H4 (cell line): ENCODE measurements at regions not wholly inside any gene's neighbourhood (a gene's known extent, or its start where the extent isn't known, plus 50 kb on each side); places are given as distances from the start of the nearest gene placed in this dataset.
"Not testable (repeated sequence)": the region's sequence is repeated elsewhere in the genome, so short reads cannot be mapped to it uniquely, and the experiment has no call there.

Source experiments
- DNase-seq: peaks from one replicate; pipeline ENCODE4 v3.0.0-alpha.2; 2015; ENCODE audit warnings: low spot score

GRCh38 chr17:72553051-72553755, 432.4 kb downstream of the SOX9 start:
- no peak for DNase-seq

- DNase-seq = no peak
Measured at GRCh38 chr17:72554508-72554907, 433.7 kb downstream of the SOX9 start.

- DNase-seq = no peak
Measured at GRCh38 chr17:72555052-72555451, 434.2 kb downstream of the SOX9 start.

DNA sequence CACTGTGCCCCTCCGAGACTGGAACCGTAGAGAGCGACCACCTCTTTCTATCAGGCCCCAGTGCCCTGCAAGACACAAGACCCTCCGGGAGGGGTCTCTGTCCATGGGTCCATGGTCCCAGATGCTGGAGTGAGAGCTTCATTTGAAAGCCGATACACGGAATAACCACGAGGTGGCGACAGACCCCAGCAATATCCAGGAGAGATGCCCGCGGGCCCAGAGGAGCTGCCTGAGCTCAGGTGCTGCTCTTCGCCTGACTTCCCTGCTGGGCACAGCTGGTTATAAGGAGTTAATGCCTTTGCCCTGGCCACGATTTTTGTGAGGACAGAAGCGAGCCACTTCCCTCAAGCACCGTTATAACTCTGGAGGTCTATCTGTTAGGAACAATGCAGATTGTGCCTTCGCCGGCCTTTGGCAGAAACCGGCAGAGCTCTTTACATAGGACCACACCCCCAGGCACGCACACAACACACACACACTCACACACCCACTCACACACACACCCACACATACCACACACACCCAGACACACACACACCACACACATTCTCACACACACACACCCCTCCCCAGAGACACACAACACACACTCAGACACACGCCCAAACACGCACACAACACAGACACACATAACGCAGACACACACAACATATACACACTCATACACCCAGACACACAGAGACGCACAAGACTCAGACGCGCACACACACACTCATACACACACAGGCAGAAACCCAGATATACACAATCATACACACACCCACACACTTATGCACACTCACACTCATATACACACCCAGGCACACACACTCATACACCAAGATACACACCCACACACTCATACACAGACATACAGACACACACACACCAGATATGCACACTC, 436.4 kb downstream of the SOX9 start:
- DNase-seq = peak; percentile 69

DNA sequence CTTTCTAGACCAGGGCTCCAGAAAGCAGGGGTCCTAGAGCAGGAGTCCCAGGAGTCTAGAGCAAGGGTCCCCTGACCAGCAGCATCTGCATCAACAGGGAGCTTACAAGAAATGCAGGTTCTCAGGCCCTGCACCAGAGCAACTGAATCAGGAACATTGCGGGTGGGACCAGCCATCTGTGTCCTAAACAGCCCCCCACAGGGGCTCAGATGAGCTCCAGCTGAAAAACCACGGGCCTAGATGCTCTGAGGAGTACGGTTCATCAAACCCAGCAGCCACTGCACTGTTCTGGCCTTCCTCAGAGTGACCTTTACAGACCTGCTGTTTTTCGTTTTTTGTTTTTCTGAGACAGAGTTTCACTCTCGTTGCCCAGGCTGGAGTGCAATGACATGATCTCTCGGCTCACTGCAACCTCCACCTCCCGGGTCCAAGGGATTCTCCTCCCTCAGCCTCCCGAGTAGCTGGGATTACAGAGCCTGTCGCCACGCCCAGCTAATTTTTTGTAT, 438.2 kb downstream of the SOX9 start:
- DNase-seq = no peak

GRCh38 chr17:72560303-72561247, 439.8 kb downstream of the SOX9 start:
- peak; percentile 54 for DNase-seq

DNA sequence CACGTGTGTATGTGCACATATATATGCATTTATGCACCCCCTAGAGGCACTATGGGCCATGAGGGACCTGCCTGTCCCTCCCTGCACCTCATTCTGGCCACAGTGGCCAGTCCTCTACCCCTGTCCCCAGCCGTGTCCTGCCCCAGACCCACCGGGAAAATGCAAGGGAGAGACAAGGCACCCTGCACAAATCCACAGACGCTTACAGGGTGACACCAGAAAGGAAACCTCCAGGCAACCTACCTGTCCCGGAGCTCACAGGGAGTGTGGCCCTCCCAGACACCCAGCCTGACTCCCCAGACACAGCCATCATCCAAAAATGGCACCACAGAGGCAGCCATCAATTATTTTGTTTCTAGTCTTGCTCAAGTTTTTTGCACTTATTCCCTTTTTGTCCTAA, 440.4 kb downstream of the SOX9 start:
- DNase-seq = no peak

DNA sequence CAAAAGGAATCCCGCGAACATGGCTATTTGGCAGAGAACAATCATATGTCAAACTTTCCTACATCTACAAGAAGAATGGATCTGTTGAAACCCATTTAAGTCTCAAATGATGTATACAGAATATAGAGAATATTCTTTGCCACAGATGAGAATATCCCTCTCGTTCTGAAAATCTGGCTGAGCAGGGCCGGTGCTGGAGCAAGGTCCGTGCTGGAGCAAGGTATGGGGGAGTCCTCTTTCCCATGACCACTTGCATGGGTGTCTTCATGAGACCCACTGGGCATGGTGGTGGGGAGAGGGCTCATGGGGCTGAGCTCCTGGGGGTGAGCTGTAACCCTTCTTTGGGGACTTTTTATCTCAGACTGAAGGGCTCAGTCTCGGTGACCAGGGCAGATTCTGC, 440.9 kb downstream of the SOX9 start:
- DNase-seq = no peak

DNA sequence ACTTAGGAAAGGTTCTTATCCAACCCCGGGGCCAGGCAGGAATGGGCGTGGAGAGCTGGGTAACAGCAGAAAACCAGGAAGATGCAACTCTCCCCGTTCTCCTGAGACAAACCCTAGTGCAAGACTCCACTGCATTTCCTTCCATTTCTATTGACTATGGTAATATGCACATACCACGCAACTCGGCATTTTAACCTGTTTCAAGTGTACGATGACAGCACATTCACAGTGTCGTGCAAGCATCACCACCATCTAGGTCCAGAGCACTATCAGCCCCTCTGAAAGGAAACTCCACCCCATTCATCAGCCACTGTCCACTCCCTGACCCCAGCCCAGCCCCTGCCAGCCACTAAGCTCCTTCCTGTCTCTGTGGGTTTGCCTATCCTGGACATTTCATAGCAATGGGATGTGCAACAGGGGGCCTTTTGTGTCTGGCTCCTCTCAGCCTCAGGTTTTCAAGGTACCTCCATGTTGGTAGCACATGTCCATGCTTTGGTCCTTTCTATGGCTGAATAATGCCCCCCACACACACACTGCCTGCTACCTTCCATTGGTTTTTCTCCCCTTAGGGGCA, 441.9 kb downstream of the SOX9 start:
- no peak for DNase-seq

GRCh38 chr17:72563952-72564351, 443.1 kb downstream of the SOX9 start:
- no peak for DNase-seq

DNA sequence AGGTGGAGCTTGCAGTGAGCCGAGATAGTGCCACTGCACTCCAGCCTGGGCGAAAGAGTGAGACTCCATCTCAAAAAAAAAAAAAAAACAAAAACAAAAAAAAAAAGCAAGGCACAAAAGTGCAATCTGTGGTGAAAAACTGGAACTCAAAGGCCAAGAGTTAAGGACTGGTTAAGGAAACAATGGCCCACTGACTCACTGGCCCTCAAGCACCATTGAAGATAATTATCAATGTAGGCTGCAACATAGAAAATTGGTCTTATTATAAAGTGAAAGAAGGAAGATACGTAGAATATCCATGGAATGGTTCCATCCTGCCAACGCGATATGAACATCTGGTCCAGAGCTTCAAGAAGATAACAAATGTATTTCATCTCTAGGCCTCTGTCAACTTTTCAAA, 444.2 kb downstream of the SOX9 start:
- no peak for DNase-seq

- DNase-seq = no peak
Measured at GRCh38 chr17:72565758-72566157, 444.9 kb downstream of the SOX9 start.

GRCh38 chr17:72566671-72567484, 446.1 kb downstream of the SOX9 start:
- no peak for DNase-seq

DNA sequence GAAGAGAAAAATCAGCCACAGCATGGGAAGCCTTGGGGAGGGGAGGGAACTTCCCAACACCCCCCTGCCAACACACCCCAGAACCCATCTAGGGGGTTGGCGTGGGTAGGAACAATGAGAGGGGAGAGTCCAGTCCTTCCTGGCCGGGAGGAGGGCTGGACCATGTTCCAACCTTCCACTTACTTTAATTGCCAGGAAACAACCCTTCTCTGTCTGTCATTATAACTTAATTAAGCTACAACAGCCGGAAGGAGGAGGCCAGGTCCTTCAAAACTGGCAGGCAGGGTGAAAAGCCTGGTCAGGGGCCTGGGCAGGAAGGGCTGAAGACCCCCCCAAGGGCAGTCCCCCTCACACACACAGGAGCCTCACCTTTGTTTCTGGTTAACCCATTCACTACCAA, 447.0 kb downstream of the SOX9 start:
- no peak for DNase-seq

- DNase-seq = no peak
Measured at GRCh38 chr17:72569148-72569946, 448.5 kb downstream of the SOX9 start.

DNA sequence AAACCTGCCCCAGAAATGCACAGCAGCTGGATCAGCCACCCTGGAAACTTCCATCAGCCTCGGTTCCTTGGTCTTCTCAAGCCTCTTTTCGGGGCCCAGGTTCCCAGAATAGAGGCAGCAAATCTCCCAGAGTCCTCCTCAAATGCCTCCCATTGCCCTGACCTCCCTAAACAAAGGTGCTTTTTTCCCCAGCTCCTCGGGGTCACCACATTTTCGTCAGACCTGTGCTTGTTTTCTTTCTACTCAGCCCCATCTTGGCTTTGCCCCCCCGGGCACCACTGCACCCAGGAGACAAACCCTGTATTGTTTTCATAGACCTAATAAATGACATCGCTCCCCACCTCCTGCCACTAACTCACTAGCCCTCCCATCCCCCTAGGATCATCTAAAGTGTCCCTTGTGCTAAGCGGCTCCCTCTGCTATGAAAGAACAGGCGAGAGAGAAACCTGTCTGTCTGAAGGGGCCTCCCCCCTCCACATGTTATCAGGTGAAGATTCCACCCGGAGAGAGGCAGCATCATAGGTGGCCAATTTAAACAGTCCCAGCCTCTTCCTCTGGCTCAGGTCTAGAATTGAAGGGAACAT, 451.1 kb downstream of the SOX9 start:
- no peak for DNase-seq

- DNase-seq = no peak
Measured at GRCh38 chr17:72572604-72573491, 452.0 kb downstream of the SOX9 start.

DNA sequence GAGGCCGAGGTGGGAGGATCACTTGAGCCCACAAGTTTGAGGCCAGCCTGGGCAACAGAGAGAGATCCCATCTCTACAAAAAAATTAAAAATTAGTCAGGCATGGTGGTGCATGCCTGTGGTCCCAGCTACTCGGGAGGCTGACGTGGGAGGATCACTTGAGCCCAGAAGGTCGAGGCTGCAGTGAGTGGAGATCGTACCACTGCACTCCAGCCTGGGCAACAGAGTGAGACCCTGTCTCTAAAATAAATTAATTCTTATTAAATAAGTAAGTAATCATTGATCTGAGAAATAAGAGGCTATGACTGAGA, 452.6 kb downstream of the SOX9 start:
- DNase-seq = not testable (repeated sequence)
